Sigmoid colon (tissue), 4 donors: ENCODE measurements at regions not wholly inside any gene's neighbourhood (a gene's known extent, or its start where the extent isn't known, plus 50 kb on each side); places are given as distances from the start of the nearest gene placed in this dataset.

Source experiments
- EP300 ChIP-seq, 4 donors: sonication (generic); formaldehyde crosslinking; IDR thresholded peaks; one replicate each; pipeline ENCODE4 v1.6.1; 2017; ENCODE audit warnings: antibody characterized with exemption in 4 of 4
- TF ChIP-seq, protein P1 (sequence below), 4 experiments: fragments of 450-650 bp in 3 of 4; fragments of 200-600 bp in 1 of 4; IDR thresholded peaks; one replicate each; pipeline ENCODE4 v1.5.1; 2016 to 2019; ENCODE audit warnings: antibody characterized with exemption in 4 of 4, mild to moderate bottlenecking in 3 of 4, moderate library complexity in 2 of 4

DNA sequence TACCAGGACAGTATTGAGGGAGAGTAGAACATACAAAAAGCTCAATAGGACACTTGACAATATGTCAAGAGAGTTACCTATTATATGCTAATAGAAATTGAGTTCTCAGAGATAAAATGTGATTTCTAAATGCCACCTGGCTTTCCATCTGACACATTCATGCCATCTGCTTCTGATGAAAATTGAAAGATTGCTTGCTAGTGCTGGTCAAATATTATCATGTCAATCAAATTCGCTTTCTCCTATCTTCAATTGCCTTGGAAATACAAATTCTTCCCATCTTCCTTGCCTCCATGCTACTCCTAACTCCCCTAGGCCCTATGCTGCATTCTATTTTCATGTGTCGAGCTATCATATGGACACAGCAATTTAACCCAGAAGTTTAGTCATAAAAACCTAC, 1076.9 kb downstream of the ARAP2 start:
- TF ChIP-seq EP300 (IDR thresholded peaks at IDR 0.05): no peak
- TF ChIP-seq, protein P1, sequence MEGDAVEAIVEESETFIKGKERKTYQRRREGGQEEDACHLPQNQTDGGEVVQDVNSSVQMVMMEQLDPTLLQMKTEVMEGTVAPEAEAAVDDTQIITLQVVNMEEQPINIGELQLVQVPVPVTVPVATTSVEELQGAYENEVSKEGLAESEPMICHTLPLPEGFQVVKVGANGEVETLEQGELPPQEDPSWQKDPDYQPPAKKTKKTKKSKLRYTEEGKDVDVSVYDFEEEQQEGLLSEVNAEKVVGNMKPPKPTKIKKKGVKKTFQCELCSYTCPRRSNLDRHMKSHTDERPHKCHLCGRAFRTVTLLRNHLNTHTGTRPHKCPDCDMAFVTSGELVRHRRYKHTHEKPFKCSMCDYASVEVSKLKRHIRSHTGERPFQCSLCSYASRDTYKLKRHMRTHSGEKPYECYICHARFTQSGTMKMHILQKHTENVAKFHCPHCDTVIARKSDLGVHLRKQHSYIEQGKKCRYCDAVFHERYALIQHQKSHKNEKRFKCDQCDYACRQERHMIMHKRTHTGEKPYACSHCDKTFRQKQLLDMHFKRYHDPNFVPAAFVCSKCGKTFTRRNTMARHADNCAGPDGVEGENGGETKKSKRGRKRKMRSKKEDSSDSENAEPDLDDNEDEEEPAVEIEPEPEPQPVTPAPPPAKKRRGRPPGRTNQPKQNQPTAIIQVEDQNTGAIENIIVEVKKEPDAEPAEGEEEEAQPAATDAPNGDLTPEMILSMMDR (IDR thresholded peaks at IDR 0.05): no peak
